Loucy (cell line): ENCODE measurements at regions not wholly inside any gene's neighbourhood (a gene's known extent, or its start where the extent isn't known, plus 50 kb on each side); places are given as distances from the start of the nearest gene placed in this dataset.
"Not testable (repeated sequence)": the region's sequence is repeated elsewhere in the genome, so short reads cannot be mapped to it uniquely, and the experiment has no call there.

Experiments
- EZH2phosphoT487 ChIP-seq: fragments of 200-600 bp; IDR thresholded peaks from 2 replicates; pipeline ENCODE4 v1.6.1; 2018; ENCODE audit warnings: antibody characterized with exemption, mild to moderate bottlenecking, moderate library complexity, borderline replicate concordance
- TF ChIP-seq, protein P1 (sequence below): fragments of 200-600 bp; sonication (generic); conservative IDR thresholded peaks from 2 replicates; pipeline ENCODE4 v1.5.1; 2014; ENCODE audit warnings: mild to moderate bottlenecking, antibody characterized with exemption, low read length

DNA sequence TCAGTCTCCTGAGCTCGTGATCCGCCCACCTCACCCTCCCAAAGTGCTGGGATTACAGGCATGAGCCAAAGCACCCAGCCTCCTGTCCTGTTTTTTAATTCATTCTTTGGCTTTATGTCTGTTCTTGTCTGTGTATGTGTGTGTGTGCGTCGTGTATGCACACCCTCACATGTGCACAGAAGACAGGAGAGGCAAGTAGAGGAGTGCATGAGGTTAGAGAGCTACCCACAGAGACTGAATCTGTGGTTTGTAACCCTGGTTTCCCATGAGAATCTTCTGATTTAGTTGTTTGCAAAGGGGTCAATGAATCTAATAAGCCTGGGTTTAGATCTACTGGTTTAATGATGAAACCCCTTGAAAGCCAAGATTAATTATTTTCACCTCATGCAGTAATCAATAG lies 1090.0 kb downstream of the EPHA3 start:
- TF ChIP-seq, protein P1, sequence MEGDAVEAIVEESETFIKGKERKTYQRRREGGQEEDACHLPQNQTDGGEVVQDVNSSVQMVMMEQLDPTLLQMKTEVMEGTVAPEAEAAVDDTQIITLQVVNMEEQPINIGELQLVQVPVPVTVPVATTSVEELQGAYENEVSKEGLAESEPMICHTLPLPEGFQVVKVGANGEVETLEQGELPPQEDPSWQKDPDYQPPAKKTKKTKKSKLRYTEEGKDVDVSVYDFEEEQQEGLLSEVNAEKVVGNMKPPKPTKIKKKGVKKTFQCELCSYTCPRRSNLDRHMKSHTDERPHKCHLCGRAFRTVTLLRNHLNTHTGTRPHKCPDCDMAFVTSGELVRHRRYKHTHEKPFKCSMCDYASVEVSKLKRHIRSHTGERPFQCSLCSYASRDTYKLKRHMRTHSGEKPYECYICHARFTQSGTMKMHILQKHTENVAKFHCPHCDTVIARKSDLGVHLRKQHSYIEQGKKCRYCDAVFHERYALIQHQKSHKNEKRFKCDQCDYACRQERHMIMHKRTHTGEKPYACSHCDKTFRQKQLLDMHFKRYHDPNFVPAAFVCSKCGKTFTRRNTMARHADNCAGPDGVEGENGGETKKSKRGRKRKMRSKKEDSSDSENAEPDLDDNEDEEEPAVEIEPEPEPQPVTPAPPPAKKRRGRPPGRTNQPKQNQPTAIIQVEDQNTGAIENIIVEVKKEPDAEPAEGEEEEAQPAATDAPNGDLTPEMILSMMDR = not testable (repeated sequence)
- not testable (repeated sequence) for TF ChIP-seq EZH2phosphoT487
